8988T (cell line): ENCODE measurements at regions not wholly inside any gene's neighbourhood (a gene's known extent, or its start where the extent isn't known, plus 50 kb on each side); places are given as distances from the start of the nearest gene placed in this dataset.

Source experiments
- DNase-seq: peaks from one replicate; pipeline ENCODE4 v3.0.0; 2011

GRCh38 chr17:79441356-79442160, 169.3 kb downstream of the RBFOX3 start:
- no peak for DNase-seq

- no peak for DNase-seq
Observed at GRCh38 chr17:79440251-79440650, 170.6 kb downstream of the RBFOX3 start.

GRCh38 chr17:79439493-79439892, 171.4 kb downstream of the RBFOX3 start:
- no peak for DNase-seq

- DNase-seq: no peak
Observed at GRCh38 chr17:79438546-79439334, 172.1 kb downstream of the RBFOX3 start.

GRCh38 chr17:79438058-79438457, 172.8 kb downstream of the RBFOX3 start:
- peak; percentile 37 for DNase-seq

GRCh38 chr17:79437081-79437480, 173.8 kb downstream of the RBFOX3 start:
- DNase-seq: no peak

GRCh38 chr17:79435962-79436361, 174.9 kb downstream of the RBFOX3 start:
- DNase-seq: no peak

GRCh38 chr17:79435296-79435695, 175.6 kb downstream of the RBFOX3 start:
- no peak for DNase-seq

GRCh38 chr17:79434215-79434614, 176.6 kb downstream of the RBFOX3 start:
- no peak for DNase-seq

- DNase-seq: no peak
Observed at GRCh38 chr17:79433379-79433778, 177.5 kb downstream of the RBFOX3 start.

GRCh38 chr17:79431175-79431574, 179.7 kb downstream of the RBFOX3 start:
- no peak for DNase-seq

- DNase-seq: no peak
Observed at GRCh38 chr17:79429864-79430494, 180.9 kb downstream of the RBFOX3 start.

GRCh38 chr17:79428988-79429387, 181.9 kb downstream of the RBFOX3 start:
- no peak for DNase-seq

GRCh38 chr17:79427621-79428539, 183.0 kb downstream of the RBFOX3 start:
- DNase-seq: no peak

- no peak for DNase-seq
Observed at GRCh38 chr17:79425686-79426085, 185.2 kb downstream of the RBFOX3 start.

GRCh38 chr17:79424471-79425185, 186.2 kb downstream of the RBFOX3 start:
- DNase-seq: no peak

- no peak for DNase-seq
Observed at GRCh38 chr17:79423811-79424465, 186.9 kb downstream of the RBFOX3 start.

GRCh38 chr17:79422236-79422635, 188.6 kb downstream of the RBFOX3 start:
- no peak for DNase-seq

GRCh38 chr17:79420318-79421243, 190.3 kb downstream of the RBFOX3 start:
- DNase-seq: no peak

GRCh38 chr17:79417476-79417988, 193.3 kb downstream of the RBFOX3 start:
- no peak for DNase-seq
